Endodermal cell (in vitro differentiated cells): ENCODE measurements at regions not wholly inside any gene's neighbourhood (a gene's known extent, or its start where the extent isn't known, plus 50 kb on each side); places are given as distances from the start of the nearest gene placed in this dataset.

Experiments used
- DNase-seq: peaks from one replicate; pipeline ENCODE4 v3.0.0-alpha.2; 2017
- H3K27ac ChIP-seq: 2 replicates; pipeline ENCODE4 v1.5.1; 2013; ENCODE audit warnings: mild to moderate bottlenecking, low read depth, low read length, moderate library complexity
- H3K27me3 ChIP-seq: 2 replicates; pipeline ENCODE4 v1.6.1; 2013; ENCODE audit warnings: mild to moderate bottlenecking, low read length, moderate library complexity; ENCODE audit not compliant: insufficient read depth, control insufficient read depth, poor library complexity, severe bottlenecking
- H3K36me3 ChIP-seq: 2 replicates; pipeline ENCODE4 v1.7.0; 2013; ENCODE audit warnings: mild to moderate bottlenecking, low read length, moderate library complexity; ENCODE audit not compliant: control insufficient read depth, insufficient read depth
- H3K4me1 ChIP-seq: one replicate; pipeline ENCODE4 v1.7.0; 2013; ENCODE audit warnings: low read length; ENCODE audit not compliant: control insufficient read depth, insufficient read depth
- H3K4me3 ChIP-seq: 2 replicates; pipeline ENCODE4 v1.5.1; 2013; ENCODE audit warnings: mild to moderate bottlenecking, low read length, moderate library complexity
- H3K9ac ChIP-seq: 2 replicates; pipeline ENCODE4 v1.6.1; 2013; ENCODE audit warnings: mild to moderate bottlenecking, low read length, moderate library complexity; ENCODE audit not compliant: poor library complexity, severe bottlenecking; ENCODE audit errors: extremely low read depth
- H3K9me3 ChIP-seq: 2 replicates; pipeline ENCODE4 v1.6.1; 2013; ENCODE audit warnings: mild to moderate bottlenecking, low read length, moderate library complexity; ENCODE audit not compliant: control insufficient read depth
- H3K27ac Mint-ChIP-seq: 2 replicates; pipeline ENCODE4 v1.8.0; 2020; ENCODE audit warnings: mixed read lengths
- H3K27me3 Mint-ChIP-seq: 2 replicates; pipeline ENCODE4 v1.8.0; 2021; ENCODE audit warnings: mild to moderate bottlenecking, mixed read lengths; ENCODE audit not compliant: insufficient read depth
- H3K36me3 Mint-ChIP-seq: 2 replicates; pipeline ENCODE4 v1.8.0; 2020; ENCODE audit warnings: low read depth, mixed read lengths
- H3K4me1 Mint-ChIP-seq: 2 replicates; pipeline ENCODE4 v1.8.0; 2020; ENCODE audit warnings: mixed read lengths
- H3K4me3 Mint-ChIP-seq: 2 replicates; pipeline ENCODE4 v1.8.0; 2020; ENCODE audit warnings: mild to moderate bottlenecking, moderate library complexity, mixed read lengths
- H3K9me3 Mint-ChIP-seq: 2 replicates; pipeline ENCODE4 v1.8.0; 2020; ENCODE audit warnings: mild to moderate bottlenecking, mixed read lengths
- CTCF ChIP-seq: fragments of 200-600 bp; sonication (generic); conservative IDR thresholded peaks from 2 replicates; pipeline ENCODE4 v1.5.0; 2021; ENCODE audit warnings: antibody characterized with exemption, mild to moderate bottlenecking
- WGBS, 2 experiments: methylation state at CpG; one replicate each; pipeline versions ENCODE4 v1.1.5 to v1.1.7; 2013; ENCODE audit warnings: missing lambda C conversion rate in 2 of 2, mixed read lengths in 1 of 2; ENCODE audit not compliant: insufficient coverage in 1 of 2, insufficient read length in 1 of 2; 5-methylcytosine and 5-hydroxymethylcytosine counted together

DNA sequence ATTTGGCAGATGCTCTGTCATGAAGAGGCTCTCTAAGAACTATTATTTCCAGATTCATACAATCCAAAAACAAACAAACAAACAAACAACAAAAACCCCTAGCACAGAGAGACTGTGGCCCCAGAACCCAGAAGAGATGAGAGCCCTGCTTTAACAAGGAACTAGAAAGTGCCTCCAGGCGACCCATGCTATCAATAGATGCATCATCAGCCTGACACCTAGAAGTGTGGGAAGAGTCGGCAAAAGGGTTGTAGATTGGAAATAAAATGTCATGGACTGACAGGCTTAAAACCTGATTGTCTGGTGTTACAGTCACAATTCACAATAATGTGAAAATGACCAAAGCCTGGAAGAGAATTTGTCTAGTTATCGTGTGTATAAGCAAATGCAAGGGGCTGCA is 50.6 kb upstream of the FLRT2 start:
- Histone ChIP-seq H3K36me3 (no peaks in the 10 kb centered on the region), H3K27ac (no peak overlapping the region), H3K4me1 (peaks cover 16% of the 10 kb centered on the region), H3K4me3 (no peak overlapping the region), H3K9ac (no peak overlapping the region), H3K9me3 (no peaks in the 10 kb centered on the region), H3K27me3 (no peaks in the 10 kb centered on the region)
- H3K4me1 Mint-ChIP-seq: peaks cover 19% of the 10 kb centered on the region
- no peaks in the 10 kb centered on the region for H3K36me3 Mint-ChIP-seq
- no peak overlapping the region for H3K4me3 Mint-ChIP-seq
- TF ChIP-seq CTCF: no peak
- no peak for DNase-seq
- 83 to 90% methylated on average over 3 of the region's 3 CpGs for WGBS, 2 experiments
- H3K9me3 Mint-ChIP-seq: no peaks in the 10 kb centered on the region
- no peak overlapping the region for H3K27ac Mint-ChIP-seq
- no peaks in the 10 kb centered on the region for H3K27me3 Mint-ChIP-seq

DNA sequence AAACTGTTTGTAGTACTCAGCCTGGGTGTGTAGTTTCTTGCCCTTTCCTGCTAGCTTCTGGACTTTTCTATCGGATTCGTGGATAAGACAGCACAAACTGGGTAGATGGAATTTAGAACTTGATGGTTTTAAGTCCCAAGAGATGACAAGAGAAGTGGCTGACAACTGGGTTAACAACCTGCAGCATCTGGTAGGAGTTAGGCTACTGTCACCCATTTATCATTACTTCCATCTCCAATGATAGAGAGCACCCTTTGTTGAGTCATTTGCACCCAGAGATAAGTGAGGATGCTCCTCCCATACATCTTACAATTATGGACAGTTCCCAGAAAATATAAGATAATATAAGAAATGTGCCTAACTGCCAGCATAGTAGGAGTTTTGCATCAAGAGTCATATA is 50.2 kb upstream of the FLRT2 start:
- Mint-ChIP-seq H3K36me3 (no peaks in the 10 kb centered on the region), H3K4me1 (peaks cover 19% of the 10 kb centered on the region), H3K27me3 (no peaks in the 10 kb centered on the region), H3K27ac (no peak overlapping the region), H3K9me3 (no peaks in the 10 kb centered on the region), H3K4me3 (no peak overlapping the region)
- Histone ChIP-seq H3K9me3 (no peaks in the 10 kb centered on the region), H3K36me3 (no peaks in the 10 kb centered on the region), H3K27me3 (no peaks in the 10 kb centered on the region), H3K27ac (no peak overlapping the region), H3K4me1 (peaks cover 16% of the 10 kb centered on the region), H3K9ac (no peak overlapping the region), H3K4me3 (no peak overlapping the region)
- no peak for TF ChIP-seq CTCF
- WGBS, 2 experiments: 93 to 100% methylated on average over 2 of the region's 2 CpGs
- no peak for DNase-seq
